NCI-H1417 (cell line): ENCODE measurements at regions not wholly inside any gene's neighbourhood (a gene's known extent, or its start where the extent isn't known, plus 50 kb on each side); places are given as distances from the start of the nearest gene placed in this dataset.
"Not testable (repeated sequence)": the region's sequence is repeated elsewhere in the genome, so short reads cannot be mapped to it uniquely, and the experiment has no call there.

Experiments
- DNase-seq, 3 experiments: peaks; one replicate each; lab custom pipeline; 2025; lab: John Stamatoyannopoulos, UW

DNA sequence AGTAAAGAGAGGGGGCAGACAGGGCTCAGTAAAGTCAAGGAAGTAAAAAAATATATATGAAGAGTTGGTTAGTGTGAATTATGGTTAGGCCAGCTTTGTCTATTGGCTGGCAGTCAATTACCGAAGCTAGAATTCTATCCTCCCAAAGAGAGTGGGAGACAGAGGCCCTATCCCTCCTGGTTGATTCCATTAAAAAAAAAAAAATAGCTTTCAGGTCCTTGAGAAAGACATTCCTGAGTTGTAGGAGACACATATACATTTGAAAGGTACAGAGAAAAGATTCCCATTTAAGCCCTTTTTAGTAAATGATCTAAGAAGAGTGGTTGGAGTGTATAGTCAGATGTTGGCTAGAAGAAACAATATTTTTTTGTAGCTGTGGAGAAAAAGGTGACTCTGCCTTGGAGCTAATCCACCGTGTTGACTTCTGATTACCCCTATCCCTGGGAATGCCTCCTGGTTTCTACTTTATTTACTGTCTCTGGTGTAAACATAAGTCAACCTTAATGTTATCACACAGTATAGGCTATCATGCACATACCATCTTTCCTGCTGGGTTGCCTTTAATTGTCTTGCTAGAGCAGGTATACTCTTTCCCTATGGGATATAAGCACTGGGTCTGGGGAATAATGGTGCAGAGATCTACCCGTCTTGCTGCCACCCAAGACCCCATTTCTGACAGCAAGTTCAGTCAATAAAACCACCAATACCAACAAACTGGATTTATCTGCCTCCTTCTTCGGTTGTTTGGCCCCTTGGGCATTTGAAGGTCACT is 859.9 kb upstream of the ATXN7L3B start:
- DNase-seq = no peak

DNA sequence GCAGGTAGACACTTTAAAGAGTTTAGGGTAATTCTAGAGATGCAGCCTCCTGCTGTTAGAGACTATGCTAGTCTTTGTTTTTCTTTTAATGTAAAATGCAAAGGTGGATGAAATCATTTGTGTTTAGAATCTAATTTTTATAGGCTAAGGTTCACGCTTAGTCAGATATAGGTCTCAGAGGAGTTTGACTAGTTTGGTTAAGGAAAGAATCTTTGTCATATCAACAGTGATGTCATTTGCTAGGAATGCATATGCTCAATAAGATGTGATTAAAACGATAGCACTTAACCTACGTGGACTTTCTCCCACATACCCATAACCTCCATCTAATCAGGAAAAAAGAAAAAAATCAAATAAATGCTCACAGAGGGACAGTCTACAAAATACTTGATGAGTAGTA is 859.3 kb upstream of the ATXN7L3B start:
- no peak for DNase-seq

DNA sequence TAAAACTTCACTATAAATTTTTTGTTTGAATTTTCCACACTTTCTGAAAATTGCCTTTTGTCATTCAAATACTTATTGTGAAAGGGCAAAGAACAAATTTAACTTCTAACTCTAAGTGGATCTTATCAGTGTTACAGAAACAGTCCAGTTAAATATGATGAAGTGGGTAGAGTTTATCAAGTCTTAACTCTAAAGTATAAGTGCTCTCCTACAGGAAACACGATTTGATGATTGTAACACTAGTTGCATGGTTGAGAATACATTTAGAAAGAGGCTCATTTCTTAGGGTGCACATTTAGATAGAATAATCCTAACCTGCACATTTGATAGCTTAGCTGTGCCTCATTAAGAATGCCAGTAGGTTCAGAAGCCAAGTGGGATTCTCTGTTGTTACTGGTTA is 838.3 kb upstream of the ATXN7L3B start:
- DNase-seq = no peak

DNA sequence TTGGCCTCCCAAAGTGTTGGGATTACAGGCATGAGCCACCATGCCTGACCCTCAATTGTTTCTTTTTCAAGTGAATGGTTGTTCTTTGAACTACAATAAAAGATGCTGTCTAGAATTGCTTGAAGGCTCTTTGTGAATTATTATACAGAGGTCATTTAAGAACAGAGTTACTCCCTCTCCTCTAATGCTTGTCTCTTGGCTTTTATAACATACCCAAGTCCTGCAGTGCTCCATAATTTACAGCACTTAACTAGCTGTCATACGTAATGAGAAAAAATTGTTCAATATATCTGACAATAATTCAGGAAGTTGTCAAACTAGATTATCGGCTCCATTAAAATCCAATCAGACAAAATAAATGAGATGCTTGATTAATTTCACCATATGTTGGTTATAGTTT is 823.0 kb upstream of the ATXN7L3B start:
- peak in 1 of 3 experiments; percentile 39 for DNase-seq

DNA sequence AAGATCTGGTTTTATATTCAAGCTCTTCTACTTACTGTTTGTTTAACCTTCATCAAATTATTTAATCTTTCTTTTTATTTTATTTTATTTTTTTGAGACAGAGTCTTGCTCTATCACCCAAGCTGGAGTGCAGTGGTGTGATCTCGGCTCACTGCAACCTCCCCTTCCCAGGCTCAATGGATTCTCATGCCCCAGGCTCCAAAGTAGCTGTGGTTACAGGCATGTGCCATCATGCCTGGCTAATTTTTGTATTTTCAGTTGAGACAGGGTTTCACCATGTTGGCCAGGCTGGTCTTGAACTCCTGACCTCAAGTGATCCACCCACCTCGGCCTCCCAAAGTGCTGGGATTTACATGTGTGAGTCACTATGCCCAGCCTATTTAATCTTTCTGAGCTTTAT is 821.5 kb upstream of the ATXN7L3B start:
- DNase-seq = not testable (repeated sequence)

DNA sequence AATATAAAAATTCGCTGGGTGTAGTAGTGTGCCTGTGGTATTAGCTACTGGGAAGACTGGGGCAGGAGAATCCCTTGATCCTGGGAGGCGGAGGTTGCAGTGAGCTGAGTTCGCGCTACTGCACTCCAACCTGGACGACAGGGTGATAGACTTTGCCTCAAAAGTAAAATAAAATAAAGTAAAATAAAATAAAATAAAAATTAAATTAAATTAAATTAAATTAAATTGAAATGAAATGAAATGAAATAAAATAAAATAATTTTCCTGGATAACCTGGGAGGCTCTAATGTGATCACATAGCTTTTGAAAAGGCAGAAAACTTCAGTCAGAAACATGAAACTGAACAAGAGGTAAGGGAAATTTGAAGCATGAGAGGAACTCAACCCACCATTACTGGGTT is 818.4 kb upstream of the ATXN7L3B start:
- no peak for DNase-seq

DNA sequence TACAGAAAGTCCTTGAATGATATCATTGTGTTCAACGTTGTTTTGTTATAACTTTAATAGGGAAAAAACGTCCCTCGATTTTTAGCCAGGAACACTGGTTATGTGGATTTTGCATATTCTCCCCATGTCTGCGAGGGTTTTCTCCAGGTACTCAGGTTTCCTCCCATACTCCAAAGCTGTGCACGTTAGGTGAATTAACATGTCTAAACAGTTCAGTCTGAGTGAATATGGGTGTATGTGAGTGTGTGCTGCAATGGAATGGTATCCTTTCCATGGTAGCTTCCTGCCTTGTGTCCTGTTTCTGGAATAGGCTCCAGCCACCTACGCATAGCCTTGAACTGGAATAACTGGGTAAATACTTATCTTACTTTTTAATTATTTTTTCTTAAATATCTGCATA is 810.8 kb upstream of the ATXN7L3B start:
- no peak for DNase-seq

DNA sequence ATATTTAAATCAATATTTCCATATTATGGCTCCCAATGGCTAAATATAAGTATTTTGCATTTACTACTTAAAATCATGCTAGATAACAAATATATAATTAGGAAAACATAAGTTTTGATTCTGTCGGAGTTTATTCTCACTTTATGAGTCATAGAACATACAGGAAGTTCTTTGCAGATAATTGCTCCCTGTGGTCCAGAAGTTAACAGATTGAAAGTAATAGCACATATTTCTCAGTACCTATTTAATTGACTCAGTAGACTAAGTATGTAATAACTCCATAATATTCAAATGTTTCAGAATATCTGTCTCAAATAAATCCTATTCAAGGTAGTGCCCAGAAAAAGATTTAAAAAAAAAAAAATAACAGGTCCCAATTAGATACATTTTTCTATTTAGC is 806.0 kb upstream of the ATXN7L3B start:
- no peak for DNase-seq

DNA sequence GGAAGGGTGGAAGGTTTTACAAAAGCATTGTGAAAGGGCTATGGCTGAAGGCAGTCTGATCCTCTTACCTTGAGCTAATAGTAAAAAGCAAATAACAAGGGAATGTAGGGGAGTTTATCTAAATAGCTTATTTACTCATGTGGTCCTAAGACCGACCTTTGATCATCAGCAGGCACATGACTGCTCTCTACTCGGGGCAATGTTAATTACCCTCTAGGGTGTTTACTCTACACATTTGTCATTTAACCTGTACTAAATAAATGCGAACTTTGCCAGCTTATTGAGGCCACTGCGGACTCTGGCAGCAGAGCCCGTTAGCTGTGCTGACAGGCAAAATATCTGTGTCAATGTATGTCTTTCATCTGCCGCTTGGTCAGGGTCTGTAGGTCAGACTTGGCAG is 768.3 kb upstream of the ATXN7L3B start:
- no peak for DNase-seq

DNA sequence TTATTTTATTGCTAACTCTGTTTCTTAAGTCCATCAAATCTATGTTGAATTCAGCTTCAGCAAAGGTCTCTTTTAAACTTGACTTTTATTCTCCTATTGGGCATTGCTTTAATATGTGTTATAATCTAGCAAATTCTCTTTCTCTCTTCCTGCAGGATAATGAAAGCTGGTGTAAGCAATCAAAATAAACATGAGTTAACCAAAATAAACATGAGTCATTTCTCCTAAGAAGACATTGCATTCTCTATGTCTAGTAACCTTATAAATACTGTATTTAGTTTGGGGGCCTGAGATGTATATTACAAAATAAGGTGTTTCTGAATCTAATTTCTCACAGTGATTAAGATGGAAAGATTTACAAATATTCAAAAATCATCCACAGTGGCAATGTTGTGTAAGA is 739.1 kb upstream of the ATXN7L3B start:
- no peak for DNase-seq

DNA sequence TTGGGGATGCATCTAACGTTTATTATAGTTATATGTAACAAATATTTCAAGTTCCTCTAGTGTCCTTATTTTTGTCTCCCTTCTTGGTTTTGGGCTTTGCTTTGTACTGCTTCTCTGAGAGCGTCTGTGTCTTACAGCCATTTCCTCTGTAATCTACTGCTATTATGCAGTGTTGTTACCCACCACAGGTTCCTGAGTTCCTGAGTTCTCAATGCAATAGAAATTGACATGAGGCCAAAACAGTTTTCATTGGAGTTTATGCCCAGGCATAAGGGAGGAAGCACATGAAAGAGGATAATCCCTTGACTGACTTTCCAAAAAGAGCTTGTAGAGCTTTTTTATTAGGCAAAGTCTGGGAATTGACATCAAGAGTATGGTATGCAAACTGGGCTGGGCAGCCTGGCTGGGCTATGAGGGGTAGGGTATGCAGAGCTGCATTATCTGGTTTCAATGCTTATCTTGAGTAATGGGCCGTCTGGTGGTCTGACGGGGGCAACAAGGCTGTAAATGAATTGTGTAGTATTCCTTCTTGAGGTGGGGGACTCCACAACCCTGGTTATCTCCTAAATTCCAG is 722.5 kb upstream of the ATXN7L3B start:
- DNase-seq = no peak

DNA sequence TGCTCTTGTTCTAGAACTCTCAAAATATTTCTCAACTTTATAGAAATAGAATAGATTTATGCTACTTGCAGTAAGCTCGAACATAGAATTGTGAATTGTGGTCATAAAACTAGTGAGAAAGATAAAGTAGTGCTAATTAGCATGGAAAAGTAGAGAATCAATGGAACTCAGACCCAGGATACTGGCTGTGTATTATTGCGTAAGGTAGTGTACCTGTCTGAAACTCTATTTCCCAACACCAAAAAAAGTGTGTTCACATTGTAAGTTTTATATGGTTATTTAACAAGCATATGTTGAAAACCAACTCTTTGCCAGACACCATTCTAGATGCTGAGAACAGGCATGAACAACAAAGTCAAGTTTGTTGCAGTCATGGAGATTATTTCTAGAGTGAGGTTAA is 720.5 kb upstream of the ATXN7L3B start:
- no peak for DNase-seq

DNA sequence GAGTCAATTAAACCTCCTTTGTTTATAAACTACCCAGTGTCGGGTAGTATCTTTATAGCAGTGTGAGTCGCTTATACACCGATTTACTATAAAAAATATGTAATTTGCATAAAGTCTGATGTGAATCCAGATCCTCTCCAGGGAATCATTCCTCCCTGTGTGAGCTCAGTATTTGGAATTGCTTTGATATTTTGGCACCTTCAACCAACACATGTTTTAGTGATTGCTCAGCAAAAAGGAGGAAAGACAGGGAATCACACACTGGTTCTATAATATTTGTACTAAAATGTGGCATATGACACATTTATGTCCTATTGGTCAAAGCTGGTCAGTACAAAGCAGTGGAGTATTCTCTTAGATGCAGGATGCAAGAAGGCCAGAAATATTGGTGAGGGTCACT is 703.9 kb upstream of the ATXN7L3B start:
- DNase-seq = no peak

DNA sequence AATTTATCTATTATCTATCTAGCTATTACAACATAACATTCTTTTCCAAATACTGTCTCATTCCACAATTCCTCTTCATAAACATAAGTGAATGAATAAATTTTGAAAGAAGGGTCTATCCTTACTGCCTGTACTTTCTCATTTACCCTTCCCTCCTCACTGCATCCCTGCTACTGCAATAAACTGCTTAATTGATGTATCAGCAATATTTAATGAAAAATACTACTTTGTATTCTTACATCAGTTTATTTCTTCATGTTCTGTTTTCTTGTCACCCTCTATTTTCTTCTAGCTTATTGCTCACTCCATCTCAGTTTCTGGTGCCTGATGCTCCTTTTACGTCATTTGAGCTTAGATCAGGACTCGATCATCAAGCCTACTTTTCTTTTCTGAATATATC is 695.7 kb upstream of the ATXN7L3B start:
- DNase-seq = no peak

DNA sequence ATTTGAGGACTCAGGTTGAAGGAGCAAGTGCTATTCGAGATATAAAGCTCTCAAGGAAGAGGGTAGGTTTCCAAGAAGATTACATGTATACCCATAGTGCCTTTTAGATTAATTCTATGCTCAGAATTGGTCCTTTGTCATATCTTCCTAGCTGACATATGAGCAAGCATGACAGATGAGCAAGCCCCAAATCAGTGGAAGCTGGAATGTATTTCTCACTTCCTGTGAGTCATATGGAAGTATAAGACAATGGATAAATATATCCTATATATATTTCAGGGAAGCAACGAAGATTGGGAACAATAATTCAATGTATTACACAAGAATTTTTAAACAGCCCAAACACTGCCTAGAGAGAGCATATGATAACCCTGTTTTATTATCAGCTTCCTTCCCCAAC is 674.1 kb upstream of the ATXN7L3B start:
- DNase-seq = no peak

DNA sequence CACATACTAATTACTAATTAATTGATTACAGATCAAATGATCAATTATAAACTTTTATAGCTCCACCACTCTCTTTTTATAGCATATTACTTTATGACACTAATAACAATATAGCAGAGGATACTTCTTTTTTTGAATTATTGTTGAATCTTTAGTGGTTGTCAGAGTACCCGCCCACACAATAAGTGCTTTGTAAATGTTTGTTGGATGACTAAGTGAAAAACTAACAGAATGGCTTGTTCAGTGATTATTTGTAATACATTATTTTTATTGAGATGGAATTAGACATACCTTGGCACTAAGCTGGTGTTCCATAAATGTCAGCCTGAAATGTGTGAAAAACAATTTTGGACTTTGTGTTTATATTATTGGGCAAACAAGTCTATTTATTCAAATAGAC is 670.5 kb upstream of the ATXN7L3B start:
- DNase-seq = no peak

DNA sequence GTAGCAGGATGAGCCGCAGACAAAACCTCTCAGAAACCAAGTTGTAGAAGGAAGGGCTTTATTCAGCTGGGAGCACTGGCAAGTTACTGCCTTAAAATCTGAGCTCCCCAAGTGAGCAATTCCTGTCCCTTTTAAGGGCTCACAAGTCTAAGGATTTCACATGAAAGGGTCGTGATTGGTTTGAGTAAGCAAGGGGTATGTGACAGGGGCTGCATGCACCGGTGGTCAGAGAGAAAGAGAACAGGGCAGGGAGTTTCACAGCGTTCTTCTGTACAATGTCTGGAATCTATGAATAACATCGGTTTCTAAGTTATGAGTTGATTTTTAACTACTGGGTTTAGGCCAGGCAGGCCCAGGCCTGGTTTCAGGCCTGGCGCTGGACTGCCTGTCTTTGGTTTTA is 660.3 kb upstream of the ATXN7L3B start:
- not testable (repeated sequence) for DNase-seq

DNA sequence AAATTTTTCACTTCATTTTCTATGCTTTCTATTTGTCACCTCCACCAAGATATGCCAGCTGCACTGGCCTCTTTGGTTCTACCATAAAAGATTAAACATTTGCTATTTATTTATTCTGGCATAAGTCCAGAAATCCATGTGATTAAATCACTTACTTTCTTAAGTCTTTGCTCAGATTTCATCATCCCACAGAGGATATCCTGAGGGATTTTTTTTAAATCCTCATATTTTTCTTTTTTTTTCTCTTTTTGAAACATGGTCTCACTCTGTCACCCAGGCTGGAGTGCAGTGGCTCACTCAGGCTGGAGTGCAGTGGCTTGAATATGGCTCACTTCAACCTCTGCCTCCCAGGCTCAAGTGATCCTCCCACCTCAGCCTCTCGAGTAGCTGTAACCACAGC is 645.4 kb upstream of the ATXN7L3B start:
- no peak for DNase-seq

DNA sequence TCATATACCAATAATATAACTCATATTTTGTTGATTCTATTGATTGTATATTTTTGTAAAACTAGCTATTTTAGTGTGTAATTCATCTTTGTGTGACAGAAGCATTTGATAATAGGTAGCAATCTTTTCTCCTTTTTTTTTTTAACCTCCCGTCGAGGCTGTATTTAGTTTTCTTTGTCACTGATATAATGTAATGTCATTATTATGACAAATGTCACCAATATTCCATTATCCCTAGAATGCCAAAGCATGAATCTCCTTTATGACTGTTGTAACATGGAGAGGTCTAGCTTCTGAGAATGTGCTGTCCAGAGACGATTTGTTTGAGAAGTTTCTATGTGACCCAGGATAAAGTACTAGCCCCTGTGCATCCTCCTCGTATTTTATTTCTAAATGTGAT is 639.0 kb upstream of the ATXN7L3B start:
- no peak for DNase-seq

DNA sequence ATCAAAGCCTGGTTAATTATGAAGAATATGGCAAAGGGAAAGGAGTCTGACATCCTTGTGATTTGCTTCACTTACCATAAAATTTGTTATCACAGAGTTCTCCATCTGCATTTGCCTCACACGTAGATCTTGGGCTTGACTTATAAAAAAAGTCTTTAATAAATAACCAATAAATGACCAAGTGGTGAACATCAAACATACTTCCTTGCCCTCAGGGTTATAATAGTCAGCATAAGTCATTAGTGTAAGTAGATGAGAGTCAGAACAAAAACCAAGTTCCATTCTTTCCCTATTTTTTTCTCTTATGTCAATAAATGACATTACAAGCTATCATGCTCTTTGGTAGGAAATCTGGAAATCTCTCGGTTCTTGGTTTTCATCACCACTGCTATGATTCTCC is 635.4 kb upstream of the ATXN7L3B start:
- no peak for DNase-seq

DNA sequence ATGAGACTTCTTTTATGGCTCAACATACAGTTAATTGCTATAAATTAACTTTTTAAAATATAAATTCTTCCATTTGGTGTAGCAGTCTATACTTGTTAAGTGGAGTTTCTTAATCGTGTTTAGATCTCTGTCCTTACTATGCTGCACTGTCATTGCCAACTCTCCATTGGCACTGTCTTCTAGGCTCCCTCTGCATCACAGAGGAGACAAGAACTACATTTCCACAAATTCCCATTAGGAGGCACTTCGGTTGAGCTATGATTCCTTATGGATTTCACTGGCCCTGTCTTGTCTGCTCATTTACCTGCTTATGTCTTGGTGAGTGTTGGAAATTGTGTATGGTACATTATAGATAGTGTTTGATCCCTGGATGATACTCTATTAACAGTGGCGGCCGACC is 630.9 kb upstream of the ATXN7L3B start:
- DNase-seq = no peak

DNA sequence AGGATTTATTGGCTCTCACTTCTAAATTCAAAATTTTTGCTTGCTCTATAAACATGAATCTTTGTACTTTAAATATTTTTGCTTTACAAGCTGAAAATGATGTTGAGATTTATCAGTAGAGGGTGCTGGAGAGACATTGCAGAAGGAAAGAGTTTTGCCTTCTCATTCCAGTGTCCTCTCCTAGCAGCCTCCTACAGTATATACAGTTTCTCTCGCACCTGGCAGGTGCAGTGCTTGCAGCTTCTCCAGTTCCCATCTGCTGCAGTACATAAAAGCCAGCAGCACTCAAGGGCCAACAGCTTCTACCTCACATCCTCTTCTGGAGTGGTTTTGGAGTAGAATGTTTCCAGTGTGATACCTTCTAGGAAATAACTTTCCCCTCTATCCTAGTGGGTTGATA is 601.8 kb upstream of the ATXN7L3B start:
- DNase-seq = peak; percentile 53 to 81 (median 76)

DNA sequence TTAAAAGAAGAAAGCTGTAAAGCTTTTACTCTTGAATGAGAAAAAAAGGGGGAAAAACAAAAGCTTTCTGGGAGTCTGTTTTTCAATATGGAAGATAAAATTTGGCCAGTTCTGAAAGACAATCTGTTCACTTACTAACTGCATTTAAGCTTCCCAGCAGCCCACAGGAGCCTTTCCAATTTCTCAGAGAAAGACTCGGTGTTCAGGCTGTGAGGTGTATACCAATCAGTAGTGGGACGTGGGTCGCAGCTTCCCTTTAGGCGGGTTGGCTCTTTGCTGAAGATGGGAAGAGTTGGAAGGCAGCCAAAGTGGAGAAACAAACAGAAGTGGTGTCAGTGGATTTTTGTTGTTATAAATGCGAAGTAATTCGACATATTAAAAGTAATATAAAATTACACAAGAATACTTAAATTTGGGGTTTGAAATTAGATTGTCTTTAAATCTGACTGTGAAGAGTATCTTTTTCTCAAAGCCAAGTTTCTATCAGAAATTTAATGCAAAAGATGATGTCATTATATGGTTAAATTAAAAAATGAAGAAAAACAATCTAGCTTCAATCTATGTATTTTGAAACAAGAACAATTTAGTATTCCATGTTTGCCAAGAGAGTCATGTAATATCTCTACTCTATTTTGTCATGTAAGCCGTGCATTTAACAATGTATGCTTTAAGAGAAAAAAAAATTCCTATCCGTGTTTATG is 590.2 kb upstream of the ATXN7L3B start:
- peak in 1 of 3 experiments; percentile 11 for DNase-seq
